ENCODE measurements at regions not wholly inside any gene's neighbourhood (a gene's known extent, or its start where the extent isn't known, plus 50 kb on each side); places are given as distances from the start of the nearest gene placed in this dataset.

- no peak for DNase-seq
Measured at GRCh38 chr15:95295896-95296625, 1034.4 kb upstream of the NR2F2 start.

- DNase-seq, result no peak
Measured at GRCh38 chr15:95296643-95297042, 1033.9 kb upstream of the NR2F2 start.

GRCh38 chr15:95298729-95299128, 1031.8 kb upstream of the NR2F2 start:
- DNase-seq, result no peak

GRCh38 chr15:95300958-95301357, 1029.5 kb upstream of the NR2F2 start:
- DNase-seq, result no peak

GRCh38 chr15:95302206-95302605, 1028.3 kb upstream of the NR2F2 start:
- no peak for DNase-seq

GRCh38 chr15:95302809-95303208, 1027.7 kb upstream of the NR2F2 start:
- DNase-seq, result no peak

- DNase-seq, result no peak
Measured at GRCh38 chr15:95303713-95304112, 1026.8 kb upstream of the NR2F2 start.

GRCh38 chr15:95304151-95304946, 1026.2 kb upstream of the NR2F2 start:
- DNase-seq, result no peak

- DNase-seq, result no peak
Measured at GRCh38 chr15:95304947-95305400, 1025.5 kb upstream of the NR2F2 start.

GRCh38 chr15:95307115-95307514, 1023.4 kb upstream of the NR2F2 start:
- no peak for DNase-seq

GRCh38 chr15:95319242-95319641, 1011.3 kb upstream of the NR2F2 start:
- DNase-seq, result no peak

- no peak for DNase-seq
Measured at GRCh38 chr15:95323796-95324195, 1006.7 kb upstream of the NR2F2 start.

GRCh38 chr15:95324656-95325055, 1005.8 kb upstream of the NR2F2 start:
- no peak for DNase-seq

GRCh38 chr15:95325763-95326404, 1004.6 kb upstream of the NR2F2 start:
- DNase-seq, result no peak

- no peak for DNase-seq
Measured at GRCh38 chr15:95326431-95327182, 1003.9 kb upstream of the NR2F2 start.

GRCh38 chr15:95327183-95327525, 1003.3 kb upstream of the NR2F2 start:
- no peak for DNase-seq

- no peak for DNase-seq
Measured at GRCh38 chr15:95327661-95328060, 1002.8 kb upstream of the NR2F2 start.

- DNase-seq, result no peak
Measured at GRCh38 chr15:95328559-95328958, 1001.9 kb upstream of the NR2F2 start.

GRCh38 chr15:95329362-95329761, 1001.1 kb upstream of the NR2F2 start:
- no peak for DNase-seq

GRCh38 chr15:95341686-95342085, 988.8 kb upstream of the NR2F2 start:
- no peak for DNase-seq

- no peak for DNase-seq
Measured at GRCh38 chr15:95345867-95346266, 984.6 kb upstream of the NR2F2 start.

- no peak for DNase-seq
Measured at GRCh38 chr15:95346721-95347475, 983.6 kb upstream of the NR2F2 start.
